Endothelial cell of umbilical vein (primary cell): ENCODE measurements at regions not wholly inside any gene's neighbourhood (a gene's known extent, or its start where the extent isn't known, plus 50 kb on each side); places are given as distances from the start of the nearest gene placed in this dataset.

Experiments
- CTCF ChIP-seq, 2 donors: IDR thresholded peaks; 1 replicate in 1 of 2; 2 replicates in 1 of 2; pipeline ENCODE4 v1.5.1; 2011; ENCODE audit warnings: low read length in 2 of 2, mild to moderate bottlenecking in 2 of 2, moderate library complexity in 2 of 2, control low read depth in 1 of 2, inconsistent platforms in 1 of 2, low read depth in 1 of 2; ENCODE audit not compliant: insufficient read depth in 1 of 2; ENCODE audit errors: extremely low read depth in 1 of 2
- EZH2 ChIP-seq: IDR thresholded peaks from 2 replicates; pipeline ENCODE4 v1.6.1; 2012; ENCODE audit warnings: borderline replicate concordance, low read depth, mild to moderate bottlenecking, moderate library complexity, low read length, inconsistent platforms; ENCODE audit not compliant: severe bottlenecking
- FOS ChIP-seq: IDR thresholded peaks from 2 replicates; pipeline ENCODE4 v1.6.1; 2011; ENCODE audit warnings: mild to moderate bottlenecking, low read length, moderate library complexity, borderline replicate concordance; ENCODE audit not compliant: insufficient read depth
- GATA2 ChIP-seq: IDR thresholded peaks from 2 replicates; pipeline ENCODE4 v1.7.0; 2011; ENCODE audit warnings: low read depth, mild to moderate bottlenecking, moderate library complexity, mixed read lengths, low read length; ENCODE audit not compliant: insufficient read length, insufficient read depth
- JUN ChIP-seq: IDR thresholded peaks from 2 replicates; pipeline ENCODE4 v1.6.1; 2011; ENCODE audit warnings: borderline replicate concordance, low read depth; ENCODE audit not compliant: insufficient read length, insufficient read depth
- MAX ChIP-seq: IDR thresholded peaks from 2 replicates; pipeline ENCODE4 v1.6.1; 2011; ENCODE audit not compliant: insufficient read depth, insufficient read length
- MYC ChIP-seq: IDR thresholded peaks from one replicate; pipeline ENCODE4 v1.6.1; 2011; ENCODE audit warnings: mild to moderate bottlenecking, low read depth, low read length
- POLR2A ChIP-seq: IDR thresholded peaks from 2 replicates; pipeline ENCODE4 v1.6.1; 2012; ENCODE audit warnings: low read depth, mild to moderate bottlenecking, control low read depth, low read length
- POLR2AphosphoS5 ChIP-seq: IDR thresholded peaks from 2 replicates; pipeline ENCODE4 v1.6.1; 2012; ENCODE audit warnings: low read depth, mild to moderate bottlenecking, control low read depth, low read length, moderate library complexity; ENCODE audit not compliant: insufficient read depth

- no peak for TF ChIP-seq POLR2A
- no peak for TF ChIP-seq MYC
- TF ChIP-seq FOS: no peak
- TF ChIP-seq CTCF (IDR thresholded peaks at IDR 0.05; ENCODE audit: extremely low read depth in 1 of 2, insufficient read depth in 1 of 2, low read depth in 1 of 2, low read length in 2 of 2): no peak
- no peak for TF ChIP-seq GATA2
- TF ChIP-seq EZH2: no peak
- TF ChIP-seq POLR2AphosphoS5: no peak
- no peak for TF ChIP-seq MAX
- TF ChIP-seq JUN: no peak
These were observed 198.0 kb upstream of the TUSC1 start for GRCh38 chr9:25876248-25876647.
